Erythroblast (primary cell): ENCODE measurements at regions not wholly inside any gene's neighbourhood (a gene's known extent, or its start where the extent isn't known, plus 50 kb on each side); places are given as distances from the start of the nearest gene placed in this dataset.

Experiments used
- GATA1 ChIP-seq: IDR thresholded peaks from 2 replicates; pipeline ENCODE4 v1.6.1; 2011; ENCODE audit warnings: low read depth, mild to moderate bottlenecking, control low read depth, low read length, moderate library complexity
- POLR2A ChIP-seq: IDR thresholded peaks from 2 replicates; pipeline ENCODE4 v1.6.1; 2011; ENCODE audit warnings: mild to moderate bottlenecking, low read length

DNA sequence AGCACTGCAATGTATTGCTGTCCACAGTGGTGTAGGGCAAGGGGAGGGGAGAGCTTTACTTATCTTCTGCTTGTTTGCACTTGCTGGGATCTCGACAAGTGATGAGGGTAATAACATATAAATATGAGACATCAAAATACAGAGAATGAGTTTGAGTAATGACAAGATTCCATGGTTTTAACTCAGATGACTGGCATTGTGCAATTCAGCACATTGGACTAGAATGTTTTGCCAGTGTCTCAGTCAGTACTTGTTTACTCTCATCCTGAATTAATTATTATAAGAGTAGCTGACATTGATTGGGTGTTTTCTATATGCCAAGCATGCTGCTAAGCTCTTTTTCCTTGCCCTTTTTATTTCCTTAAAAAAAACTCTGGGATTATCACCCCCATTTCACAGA lies 306.7 kb upstream of the MMADHC start:
- no peak for TF ChIP-seq POLR2A
- TF ChIP-seq GATA1, result no peak
